ENCODE measurements at regions not wholly inside any gene's neighbourhood (a gene's known extent, or its start where the extent isn't known, plus 50 kb on each side); places are given as distances from the start of the nearest gene placed in this dataset.

DNA sequence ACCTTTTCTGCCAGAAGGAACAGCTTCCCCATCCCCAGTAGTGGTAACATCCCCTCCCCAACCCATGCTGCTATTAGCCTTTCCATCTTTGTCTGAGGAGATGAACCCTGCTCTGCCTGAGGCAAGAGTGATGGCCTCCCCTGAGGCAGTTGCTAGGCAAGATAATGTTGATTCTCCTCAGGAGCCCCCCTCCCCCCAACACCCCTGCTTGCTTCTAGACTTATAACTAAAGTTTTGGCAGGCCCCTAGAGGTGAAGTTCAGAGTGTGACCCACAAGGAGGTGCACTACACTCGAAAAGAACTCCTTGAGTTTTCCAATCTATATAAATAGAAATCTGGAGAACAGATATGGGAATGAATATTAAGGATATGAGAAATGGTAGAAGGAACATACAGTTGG, 962.5 kb downstream of the ADGRL3 start:
- ATAC-seq (ENCODE audit: low read depth): no peak
- TF ChIP-seq MAFK (IDR thresholded peaks at IDR 0.05; ENCODE audit: low read depth, low read length): no peak
- TF ChIP-seq FOS (IDR thresholded peaks at IDR 0.05; ENCODE audit: low read depth, low read length): no peak
- no peak for TF ChIP-seq CHD1 (IDR thresholded peaks at IDR 0.05; ENCODE audit: low read depth, low read length)
- no peak overlapping the region for H4K8ac ChIP-seq (ENCODE audit: low read depth in 2 of 2, low read length in 2 of 2)
- no peak overlapping the region for H3K18ac ChIP-seq (ENCODE audit: low read depth, low read length)
- ChIA-PET POLR2A (ENCODE audit: unreplicated experiment) (no interaction called here), CTCF (no interaction called here)
- H2BK20ac ChIP-seq (ENCODE audit: low read depth, low read length): no peak overlapping the region
- H3K27ac ChIP-seq (ENCODE audit: insufficient read depth, low read length): no peak overlapping the region
- no peak overlapping the region for H4K91ac ChIP-seq (ENCODE audit: insufficient read depth, low read depth, low read length)
- no peak overlapping the region for H2AFZ ChIP-seq (replicated peaks; ENCODE audit: low read length, poor library complexity)
- no peaks in the 10 kb centered on the region for H3K4me1 ChIP-seq (ENCODE audit: control insufficient read depth, insufficient read depth, low read length)
- no peak overlapping the region for H2AK9ac ChIP-seq (replicated peaks; ENCODE audit: low read depth, low read length, poor library complexity)
- H3K23ac ChIP-seq (ENCODE audit: low read depth, low read length): no peak overlapping the region
- no peaks in the 10 kb centered on the region for H3K27me3 ChIP-seq (ENCODE audit: control insufficient read depth, insufficient read depth, low read length)
- dilution Hi-C loops (cut with HindIII; ENCODE audit: low sequenced_read_pairs, unreplicated experiment): no loop called here
- H4K20me1 ChIP-seq (ENCODE audit: insufficient read depth, low read length): no peaks in the 10 kb centered on the region
- no TSS peak for BruUV-seq (replicated peaks)
- no peak overlapping the region for H3K14ac ChIP-seq (replicated peaks; ENCODE audit: low read depth, low read length)
- H2BK120ac ChIP-seq (ENCODE audit: low read depth, low read length): no peak overlapping the region
- no peak overlapping the region for H3K4ac ChIP-seq (ENCODE audit: low read depth, low read length)
- no peak overlapping the region for H2BK5ac ChIP-seq (ENCODE audit: low read depth, low read length, poor library complexity, severe bottlenecking)
- no peaks in the 10 kb centered on the region for H3K9me1 ChIP-seq (ENCODE audit: insufficient read depth, low read length)
- no peaks in the 10 kb centered on the region for H3K36me3 ChIP-seq (ENCODE audit: control insufficient read depth, insufficient read depth, low read length)
- no peak overlapping the region for H4K5ac ChIP-seq (ENCODE audit: low read depth, low read length)
- WGBS, 2 experiments (ENCODE audit: extremely low coverage in 2 of 2, insufficient read length in 1 of 2): no CpG with 5 or more reads among the region's 1 CpG
- no peaks in the 10 kb centered on the region for H3K79me1 ChIP-seq (ENCODE audit: low read depth in 1 of 2, low read length in 2 of 2)
- no peak for DNase-seq
- no peak overlapping the region for H3K9ac ChIP-seq (ENCODE audit: low read depth, low read length)
- intact Hi-C loops (cut with micrococcal nuclease): no loop called here
- no peak overlapping the region for H2BK15ac ChIP-seq (ENCODE audit: low read depth, low read length)
- in situ Hi-C loops (cut with MboI; ENCODE audit: low sequenced_read_pairs): no loop called here
- no peak overlapping the region for H2AK5ac ChIP-seq (ENCODE audit: low read depth, low read length)
- peaks cover 2% of the 10 kb centered on the region; the same call in 1 of the 2 replicates for H3K9me3 ChIP-seq (ENCODE audit: control insufficient read depth, insufficient read depth, low read length)
- no peak overlapping the region for H3K56ac ChIP-seq (ENCODE audit: extremely low read depth, insufficient read depth, low read length)
- H3K4me3 ChIP-seq (ENCODE audit: insufficient read depth, low read depth, low read length): no peak overlapping the region
- no peak overlapping the region for H3K4me2 ChIP-seq (ENCODE audit: low read depth, low read length)

All from IMR-90 (cell line).